ENCODE measurements at regions not wholly inside any gene's neighbourhood (a gene's known extent, or its start where the extent isn't known, plus 50 kb on each side); places are given as distances from the start of the nearest gene placed in this dataset.

DNA sequence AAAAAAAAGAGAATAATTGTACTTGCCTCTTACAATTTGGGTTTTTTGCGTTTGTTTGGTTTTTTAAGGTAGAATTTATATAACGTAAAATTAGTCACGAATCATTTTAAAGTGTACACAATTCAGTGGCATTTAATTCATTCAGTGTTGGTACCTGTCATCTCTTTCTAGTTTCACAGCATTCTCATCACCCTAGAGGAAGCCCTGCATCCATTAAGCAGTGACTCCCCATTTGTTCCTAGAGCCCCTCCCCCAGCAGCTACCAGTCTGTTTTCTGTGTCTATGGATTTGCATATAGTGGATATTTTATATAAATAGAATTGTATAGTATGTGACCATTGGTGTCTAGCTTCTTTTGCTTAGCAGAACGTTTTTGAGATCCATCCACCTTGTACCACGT, 233.2 kb upstream of the FMN2 start:
- no peak overlapping the region for H2AFZ ChIP-seq (ENCODE audit: insufficient read depth, low read depth, low read length, poor library complexity, severe bottlenecking)
- H3K4me3 Mint-ChIP-seq = no peak overlapping the region
- peaks cover 47 to 63% of the 10 kb centered on the region in 2 donors for H3K4me1 ChIP-seq (ENCODE audit: control insufficient read depth in 1 of 2, insufficient read depth in 2 of 2, low read length in 2 of 2)
- peak overlapping the region in 1 of 3 experiments; percentile 57 for H3K4me3 ChIP-seq (replicated peaks in 1 of 3; ENCODE audit: low read depth in 2 of 3, low read length in 3 of 3)
- peaks cover 58% of the 10 kb centered on the region for H3K4me1 Mint-ChIP-seq
- H3K27ac ChIP-seq (ENCODE audit: low read depth in 1 of 2, low read length in 2 of 2) = peak overlapping the region in 1 of 2 donors; percentile 68
- H3K9me3 Mint-ChIP-seq = peaks cover 6 to 14% (median 10%) of the 10 kb centered on the region in 7 donors
- H3K9ac ChIP-seq (ENCODE audit: insufficient read depth, low read length, poor library complexity, severe bottlenecking) = no peak overlapping the region
- H3K9me3 ChIP-seq (replicated peaks in 1 of 2; ENCODE audit: control insufficient read depth in 1 of 2, insufficient read depth in 1 of 2, low read length in 2 of 2) = peaks cover 7 to 10% of the 10 kb centered on the region in 2 donors
- H3K79me2 ChIP-seq (ENCODE audit: insufficient read depth, low read length) = no peaks in the 10 kb centered on the region
- no peak for DNase-seq
- H3K27me3 ChIP-seq (ENCODE audit: control insufficient read depth in 2 of 2, insufficient read depth in 2 of 2, low read length in 2 of 2) = no peaks in the 10 kb centered on the region
- H3K36me3 ChIP-seq (replicated peaks in 1 of 2; ENCODE audit: control insufficient read depth in 1 of 2, insufficient read depth in 2 of 2, low read length in 2 of 2) = no peaks in the 10 kb centered on the region
- H4K20me1 ChIP-seq (ENCODE audit: insufficient read depth, low read length) = no peaks in the 10 kb centered on the region
- intact Hi-C loops (cut with micrococcal nuclease) = no loop called here
- no peak for TF ChIP-seq CTCF (IDR thresholded peaks at IDR 0.05)
- no CpG with 5 or more reads among the region's 5 CpGs for WGBS (ENCODE audit: insufficient coverage)
- H3K36me3 Mint-ChIP-seq = peaks cover 4 to 5% of the 10 kb centered on the region in 2 donors
- peak overlapping the region in 6 of 7 donors; percentile 38 to 89 (median 82) for H3K27ac Mint-ChIP-seq
- H3K27me3 Mint-ChIP-seq (ENCODE audit: low read depth in 3 of 3) = no peaks in the 10 kb centered on the region
- peak overlapping the region; percentile 54 for H3K4me2 ChIP-seq (replicated peaks; ENCODE audit: extremely low read depth, low read length, poor library complexity, severe bottlenecking)

- no peaks in the 10 kb centered on the region for H3K27me3 ChIP-seq (ENCODE audit: control insufficient read depth in 2 of 2, insufficient read depth in 2 of 2, low read length in 2 of 2)
- no peak overlapping the region for H3K9ac ChIP-seq (ENCODE audit: insufficient read depth, low read length, poor library complexity, severe bottlenecking)
- Mint-ChIP-seq H3K4me1 (peaks cover 45% of the 10 kb centered on the region), H3K36me3 (no peaks in the 10 kb centered on the region), H3K9me3 (peaks cover 0 to 9% (median 0%) of the 10 kb centered on the region in 7 donors), H3K4me3 (peak overlapping the region in 1 of 2 donors; percentile 51), H3K27me3 (ENCODE audit: low read depth in 3 of 3) (no peaks in the 10 kb centered on the region), H3K27ac (peak overlapping the region; percentile 70 to 93 (median 87))
- peaks cover 0 to 3% of the 10 kb centered on the region in 2 donors for H3K9me3 ChIP-seq (replicated peaks in 1 of 2; ENCODE audit: control insufficient read depth in 1 of 2, insufficient read depth in 1 of 2, low read length in 2 of 2)
- WGBS (ENCODE audit: insufficient coverage) = no CpG with 5 or more reads among the region's 1 CpG
- H3K4me2 ChIP-seq (replicated peaks; ENCODE audit: extremely low read depth, low read length, poor library complexity, severe bottlenecking) = peak overlapping the region; percentile 51
- H3K36me3 ChIP-seq (replicated peaks in 1 of 2; ENCODE audit: control insufficient read depth in 1 of 2, insufficient read depth in 2 of 2, low read length in 2 of 2) = no peaks in the 10 kb centered on the region
- H3K4me3 ChIP-seq (replicated peaks in 1 of 3; ENCODE audit: low read depth in 2 of 3, low read length in 3 of 3) = peak overlapping the region in 1 of 3 experiments; percentile 34
- peak overlapping the region in 1 of 2 donors; percentile 85 for H3K27ac ChIP-seq (ENCODE audit: low read depth in 1 of 2, low read length in 2 of 2)
- H3K4me1 ChIP-seq (ENCODE audit: control insufficient read depth in 1 of 2, insufficient read depth in 2 of 2, low read length in 2 of 2) = peaks cover 44 to 50% of the 10 kb centered on the region in 2 donors
- TF ChIP-seq CTCF (IDR thresholded peaks at IDR 0.05) = no peak
- intact Hi-C loops (cut with micrococcal nuclease) = loop anchor here in 1 of 2 donors (5.0 kb wide), 1 partner anchor 45 kb away; no protein-coding TSS in a partner anchor
- H4K20me1 ChIP-seq (ENCODE audit: insufficient read depth, low read length) = no peaks in the 10 kb centered on the region
- H2AFZ ChIP-seq (ENCODE audit: insufficient read depth, low read depth, low read length, poor library complexity, severe bottlenecking) = no peak overlapping the region
- DNase-seq = peak; percentile 65 to 89 (median 82)
- H3K79me2 ChIP-seq (ENCODE audit: insufficient read depth, low read length) = no peaks in the 10 kb centered on the region
Observed at GRCh38 chr1:239861985-239862384, 229.7 kb upstream of the FMN2 start.

All from CD14-positive monocyte (primary cell).